ENCODE measurements at regions not wholly inside any gene's neighbourhood (a gene's known extent, or its start where the extent isn't known, plus 50 kb on each side); places are given as distances from the start of the nearest gene placed in this dataset.

DNA sequence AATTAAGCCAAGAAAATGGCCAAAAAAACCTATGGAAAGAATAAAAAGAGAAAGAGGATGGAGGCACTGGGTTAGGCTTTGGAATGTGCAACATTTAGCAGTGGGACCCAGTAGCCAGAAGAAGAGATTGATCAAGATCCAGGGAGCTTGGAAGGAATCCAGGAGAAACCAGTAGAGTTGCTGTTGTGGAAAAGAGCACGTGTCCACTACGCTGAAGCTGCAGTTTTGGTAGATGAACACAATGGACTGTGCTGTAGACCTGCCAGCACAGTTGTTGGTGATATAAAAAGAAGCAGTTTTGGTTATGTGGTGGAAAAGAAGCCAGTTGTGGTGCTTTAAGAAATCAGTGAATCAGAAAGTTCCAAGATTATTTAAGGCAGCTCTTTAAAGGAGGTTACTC, 802.2 kb upstream of the POM121L12 start:
- TF ChIP-seq CTCF (IDR thresholded peaks at IDR 0.05), result no peak
- no peaks in the 10 kb centered on the region for H3K27me3 Mint-ChIP-seq
- H3K4me1 Mint-ChIP-seq, result no peaks in the 10 kb centered on the region
- ChIA-PET POLR2A (no interaction called here), CTCF (no interaction called here)
- no peak overlapping the region for H3K27ac Mint-ChIP-seq
- no peak overlapping the region for H3K4me3 Mint-ChIP-seq
- DNase-seq (no peak), ATAC-seq (ENCODE audit: low read depth) (no peak)
- no peaks in the 10 kb centered on the region for H3K36me3 Mint-ChIP-seq (ENCODE audit: low read depth)
- peaks cover 14% of the 10 kb centered on the region for H3K9me3 Mint-ChIP-seq
- intact Hi-C loops (cut with micrococcal nuclease), result no loop called here

GRCh38 chr7:52211930-52212329, 823.5 kb upstream of the POM121L12 start:
- DNase-seq (no peak), ATAC-seq (ENCODE audit: low read depth) (no peak)
- TF ChIP-seq CTCF (IDR thresholded peaks at IDR 0.05), result no peak
- no peak overlapping the region for H3K27ac Mint-ChIP-seq
- CTCF ChIA-PET, result no interaction called here
- H3K4me3 Mint-ChIP-seq, result no peak overlapping the region
- POLR2A ChIA-PET, result no interaction called here
- no peaks in the 10 kb centered on the region for H3K27me3 Mint-ChIP-seq
- no peaks in the 10 kb centered on the region for H3K4me1 Mint-ChIP-seq
- intact Hi-C loops (cut with micrococcal nuclease), result no loop called here
- peaks cover 12% of the 10 kb centered on the region for H3K9me3 Mint-ChIP-seq
- no peaks in the 10 kb centered on the region for H3K36me3 Mint-ChIP-seq (ENCODE audit: low read depth)

GRCh38 chr7:52209614-52210013, 825.8 kb upstream of the POM121L12 start:
- Mint-ChIP-seq H3K4me3 (no peak overlapping the region), H3K27ac (no peak overlapping the region), H3K4me1 (no peaks in the 10 kb centered on the region), H3K9me3 (peaks cover 12% of the 10 kb centered on the region), H3K27me3 (no peaks in the 10 kb centered on the region), H3K36me3 (ENCODE audit: low read depth) (no peaks in the 10 kb centered on the region)
- ChIA-PET CTCF (no interaction called here), POLR2A (no interaction called here)
- ATAC-seq (ENCODE audit: low read depth), result no peak
- intact Hi-C loops (cut with micrococcal nuclease), result no loop called here
- DNase-seq, result no peak
- no peak for TF ChIP-seq CTCF (IDR thresholded peaks at IDR 0.05)

- DNase-seq (no peak), ATAC-seq (ENCODE audit: low read depth) (no peak)
- Mint-ChIP-seq H3K9me3 (no peaks in the 10 kb centered on the region), H3K4me1 (no peaks in the 10 kb centered on the region), H3K27me3 (no peaks in the 10 kb centered on the region), H3K4me3 (no peak overlapping the region), H3K36me3 (ENCODE audit: low read depth) (no peaks in the 10 kb centered on the region), H3K27ac (no peak overlapping the region)
- ChIA-PET POLR2A (no interaction called here), CTCF (no interaction called here)
- intact Hi-C loops (cut with micrococcal nuclease), result no loop called here
- TF ChIP-seq CTCF (IDR thresholded peaks at IDR 0.05), result no peak
Measured at GRCh38 chr7:52197221-52197620, 838.2 kb upstream of the POM121L12 start.

DNA sequence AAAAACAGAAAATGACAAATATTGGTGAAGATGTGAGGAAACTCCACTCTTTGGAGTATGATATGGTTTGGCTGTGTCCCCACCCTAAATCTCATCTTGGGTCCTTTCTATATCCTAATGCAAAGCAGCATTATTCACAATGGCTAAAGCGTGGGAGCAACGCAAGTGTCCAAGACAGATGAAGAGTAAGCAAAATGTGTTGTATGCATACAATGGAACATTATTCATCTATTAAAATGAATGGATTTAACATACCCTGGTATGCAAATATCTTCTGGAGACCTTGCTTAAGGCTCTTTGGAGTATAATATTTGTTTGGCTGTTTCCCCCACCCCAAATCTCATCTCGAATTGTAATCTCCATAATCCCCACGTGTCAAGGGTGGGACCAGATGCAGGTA, 839.8 kb upstream of the POM121L12 start:
- Mint-ChIP-seq H3K27ac (no peak overlapping the region), H3K4me1 (no peaks in the 10 kb centered on the region), H3K9me3 (peaks cover 2% of the 10 kb centered on the region), H3K27me3 (no peaks in the 10 kb centered on the region), H3K4me3 (no peak overlapping the region), H3K36me3 (ENCODE audit: low read depth) (no peaks in the 10 kb centered on the region)
- ATAC-seq (ENCODE audit: low read depth), result no peak
- intact Hi-C loops (cut with micrococcal nuclease), result no loop called here
- no peak for TF ChIP-seq CTCF (IDR thresholded peaks at IDR 0.05)
- ChIA-PET CTCF (no interaction called here), POLR2A (no interaction called here)
- no peak for DNase-seq

All from activated B cell treated with CpG ODN at 0.5 μM for 24 hours (primary cell).